WI38 (cell line): ENCODE measurements at regions not wholly inside any gene's neighbourhood (a gene's known extent, or its start where the extent isn't known, plus 50 kb on each side); places are given as distances from the start of the nearest gene placed in this dataset.

Experiments
- H3K4me3 ChIP-seq: 2 replicates; pipeline ENCODE4 v1.5.1; 2011; ENCODE audit warnings: low read depth, mild to moderate bottlenecking, control low read depth, low read length
- TF ChIP-seq, protein P1 (sequence below): IDR thresholded peaks from 2 replicates; pipeline ENCODE4 v1.5.1; 2012; ENCODE audit warnings: low read depth, mild to moderate bottlenecking, control low read depth, low read length

DNA sequence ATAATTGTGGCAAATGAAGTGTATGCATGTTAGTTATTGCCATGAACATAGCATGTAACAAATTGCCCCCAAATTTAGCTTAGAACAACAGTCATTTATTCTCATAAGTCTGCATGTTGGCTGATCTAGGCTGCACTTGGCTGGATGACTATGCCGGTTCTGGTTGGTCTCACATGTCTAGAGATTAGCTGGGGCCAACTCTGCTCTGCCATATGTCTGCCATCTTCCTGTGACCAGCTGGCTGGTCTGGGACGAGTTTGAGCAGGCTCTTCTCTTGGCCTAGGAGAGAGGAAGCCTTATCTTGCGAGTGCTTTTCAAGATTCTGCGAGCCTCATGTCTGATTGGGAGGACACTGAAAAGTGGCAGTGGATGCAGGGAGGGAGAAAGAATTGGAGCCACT, 198.3 kb upstream of the FAM78B start:
- H3K4me3 ChIP-seq = no peak overlapping the region
- TF ChIP-seq, protein P1, sequence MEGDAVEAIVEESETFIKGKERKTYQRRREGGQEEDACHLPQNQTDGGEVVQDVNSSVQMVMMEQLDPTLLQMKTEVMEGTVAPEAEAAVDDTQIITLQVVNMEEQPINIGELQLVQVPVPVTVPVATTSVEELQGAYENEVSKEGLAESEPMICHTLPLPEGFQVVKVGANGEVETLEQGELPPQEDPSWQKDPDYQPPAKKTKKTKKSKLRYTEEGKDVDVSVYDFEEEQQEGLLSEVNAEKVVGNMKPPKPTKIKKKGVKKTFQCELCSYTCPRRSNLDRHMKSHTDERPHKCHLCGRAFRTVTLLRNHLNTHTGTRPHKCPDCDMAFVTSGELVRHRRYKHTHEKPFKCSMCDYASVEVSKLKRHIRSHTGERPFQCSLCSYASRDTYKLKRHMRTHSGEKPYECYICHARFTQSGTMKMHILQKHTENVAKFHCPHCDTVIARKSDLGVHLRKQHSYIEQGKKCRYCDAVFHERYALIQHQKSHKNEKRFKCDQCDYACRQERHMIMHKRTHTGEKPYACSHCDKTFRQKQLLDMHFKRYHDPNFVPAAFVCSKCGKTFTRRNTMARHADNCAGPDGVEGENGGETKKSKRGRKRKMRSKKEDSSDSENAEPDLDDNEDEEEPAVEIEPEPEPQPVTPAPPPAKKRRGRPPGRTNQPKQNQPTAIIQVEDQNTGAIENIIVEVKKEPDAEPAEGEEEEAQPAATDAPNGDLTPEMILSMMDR = no peak

DNA sequence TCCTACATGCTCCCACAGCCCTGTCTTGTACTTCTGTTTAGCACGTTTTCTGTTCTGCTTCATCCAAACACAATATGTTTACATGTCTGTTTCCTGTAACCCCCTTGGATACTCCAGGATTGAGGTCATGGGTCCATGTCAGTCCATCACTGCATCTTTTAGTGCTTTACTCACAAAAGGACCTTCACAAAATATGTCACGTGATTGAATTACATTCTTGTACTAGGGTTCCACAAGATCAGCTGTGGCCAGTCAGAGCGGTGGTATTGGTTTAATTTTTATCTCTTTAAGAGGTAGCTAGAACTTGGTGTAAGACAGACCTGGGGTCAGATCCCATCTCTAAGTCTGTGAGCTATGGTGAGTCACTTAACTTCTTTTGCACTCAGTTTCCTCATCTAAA, 201.2 kb upstream of the FAM78B start:
- H3K4me3 ChIP-seq = no peak overlapping the region
- TF ChIP-seq, protein P1 = no peak

DNA sequence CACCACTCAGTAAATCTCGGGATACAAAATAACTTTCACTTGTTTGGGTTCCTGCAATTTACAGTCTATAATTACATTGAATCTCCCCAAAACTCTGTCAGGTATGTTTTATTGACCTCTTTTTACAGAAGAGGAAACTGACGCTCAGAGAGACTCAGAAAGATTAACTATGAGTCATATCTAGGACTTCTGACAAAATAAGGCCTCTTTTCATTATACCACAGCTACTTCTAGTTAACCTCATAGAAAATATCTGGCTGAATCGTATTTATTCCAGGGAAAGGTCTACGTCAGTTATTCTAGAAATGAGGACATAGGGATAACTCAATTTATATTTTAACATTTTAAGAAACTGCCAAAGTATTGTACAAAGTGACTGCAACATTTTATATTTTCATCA, 211.1 kb upstream of the FAM78B start:
- H3K4me3 ChIP-seq = no peak overlapping the region
- TF ChIP-seq, protein P1 = no peak

DNA sequence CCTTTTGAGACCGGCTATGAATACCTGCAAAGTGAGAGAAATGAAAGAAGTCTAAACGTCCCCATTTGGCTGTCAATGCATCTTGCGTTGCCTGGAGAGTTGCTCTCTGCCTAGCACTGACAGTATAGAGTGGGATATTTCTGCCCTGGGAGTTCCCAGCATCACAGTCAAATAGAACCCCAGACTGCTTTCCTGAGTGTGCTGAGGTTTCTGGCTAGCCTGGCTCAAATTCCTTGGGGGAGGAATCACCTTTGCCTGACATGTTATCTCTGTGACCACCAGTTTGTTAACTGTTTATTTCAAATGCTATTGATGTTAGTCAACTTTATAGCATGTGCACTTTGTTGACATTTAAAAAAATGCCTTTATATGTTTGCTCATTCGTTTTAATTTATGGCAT, 212.0 kb upstream of the FAM78B start:
- H3K4me3 ChIP-seq = no peak overlapping the region
- TF ChIP-seq, protein P1 = no peak

DNA sequence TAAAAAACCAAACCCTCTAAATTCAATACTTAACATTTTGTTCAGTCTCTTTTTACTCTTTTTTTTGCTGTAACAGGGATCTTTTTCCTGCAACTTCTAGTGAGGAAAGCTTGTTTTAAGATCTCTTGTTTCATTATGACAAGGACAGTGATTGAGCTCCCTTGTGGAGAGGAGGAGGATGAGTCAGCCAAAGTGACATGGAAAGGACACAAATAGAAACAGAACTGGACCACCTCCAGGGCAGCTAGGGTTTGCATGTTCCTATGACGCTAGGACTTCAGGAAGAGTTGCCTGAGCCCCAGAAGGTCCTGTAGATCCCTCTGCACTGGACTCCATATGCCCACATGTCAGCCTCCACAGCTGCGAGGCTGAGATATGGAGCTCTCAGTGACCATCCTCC, 212.6 kb upstream of the FAM78B start:
- H3K4me3 ChIP-seq = no peak overlapping the region

DNA sequence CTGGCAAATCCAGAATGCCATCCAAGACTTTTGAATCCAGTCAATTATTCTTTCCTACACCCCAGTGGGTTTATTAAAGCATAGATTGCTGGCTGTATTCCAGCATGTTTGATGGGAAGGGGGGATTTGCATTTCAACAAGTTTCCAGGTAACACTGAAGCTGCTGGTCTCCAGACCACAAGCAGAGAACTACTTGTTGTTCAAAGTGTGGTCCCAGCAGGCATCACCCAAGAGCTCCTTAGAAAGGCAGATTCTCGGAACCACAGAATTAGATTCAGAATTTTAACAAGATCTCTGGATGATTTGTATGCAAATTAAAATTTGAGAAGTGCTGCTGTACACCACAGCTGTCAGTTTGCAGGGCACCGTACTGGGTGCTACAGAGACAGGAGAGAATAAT, 216.3 kb upstream of the FAM78B start:
- H3K4me3 ChIP-seq = no peak overlapping the region
- TF ChIP-seq, protein P1 = no peak

More for the DNA sequence above, 212.6 kb upstream of the FAM78B start:
- TF ChIP-seq, protein P1 = no peak

DNA sequence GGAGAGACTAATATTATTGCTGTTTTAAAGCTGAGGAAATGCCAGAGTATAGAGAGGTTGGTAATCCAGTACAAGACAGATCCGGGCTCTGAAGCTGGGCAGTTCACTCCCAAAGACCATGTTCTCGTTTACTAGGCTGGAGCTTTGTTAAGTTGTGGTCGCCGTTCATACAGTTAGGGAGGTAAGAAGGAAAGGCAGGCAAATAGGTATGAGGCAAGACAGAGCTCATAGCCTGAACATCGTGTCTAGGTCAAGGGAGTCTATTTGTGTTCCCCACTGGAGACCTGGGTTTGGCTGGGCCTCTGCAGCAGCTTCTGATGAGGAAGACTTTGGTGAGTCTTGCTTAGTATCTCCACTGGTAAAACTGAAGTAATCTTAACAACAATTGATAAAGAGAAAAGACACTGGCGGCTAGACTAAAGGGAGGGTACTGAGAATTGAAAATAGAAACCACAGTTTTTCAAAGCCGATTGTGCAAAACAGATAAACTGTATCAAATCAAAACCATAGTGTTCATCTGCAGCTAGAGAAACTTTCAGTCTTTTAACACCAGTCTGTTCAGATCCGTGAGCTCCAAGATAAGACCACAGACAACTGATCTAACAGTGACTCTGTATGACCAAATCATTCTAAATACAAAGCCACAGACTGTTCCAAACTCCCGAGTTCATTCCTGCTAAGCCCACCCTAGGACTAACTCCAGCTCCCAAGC, 217.0 kb upstream of the FAM78B start:
- no peak overlapping the region for H3K4me3 ChIP-seq
- TF ChIP-seq, protein P1 = no peak
